ENCODE measurements at regions not wholly inside any gene's neighbourhood (a gene's known extent, or its start where the extent isn't known, plus 50 kb on each side); places are given as distances from the start of the nearest gene placed in this dataset.

GRCh38 chr11:86162239-86162638, 82.3 kb upstream of the EED start:
- peak overlapping the region; percentile 28 for H3K27ac Mint-ChIP-seq (ENCODE audit: low read depth, unreplicated experiment)
- POLR2A ChIA-PET: interaction anchor here (0.9 to 5.4 kb wide), 10 partner anchors 8 to 97 kb away, joined by 3 to 61 read pairs (median 13); partner anchors contain the start of genes EED and PICALM
- intact Hi-C loops (cut with micrococcal nuclease): no loop called here
- H3K36me3 Mint-ChIP-seq (ENCODE audit: insufficient read depth, unreplicated experiment): no peaks in the 10 kb centered on the region
- no TSS peak for BruUV-seq (replicated peaks)
- no peaks in the 10 kb centered on the region for H3K9me3 Mint-ChIP-seq (ENCODE audit: unreplicated experiment)
- H3K4me3 Mint-ChIP-seq (ENCODE audit: unreplicated experiment): no peak overlapping the region
- H3K27me3 Mint-ChIP-seq (ENCODE audit: insufficient read depth, unreplicated experiment): no peaks in the 10 kb centered on the region
- H3K4me1 Mint-ChIP-seq (ENCODE audit: insufficient read depth, unreplicated experiment): peaks cover 34% of the 10 kb centered on the region
- DNase-seq (ENCODE audit: unreplicated experiment): peak; percentile 76
- CTCF ChIA-PET: interaction anchor here (0.6 to 1.5 kb wide), 8 partner anchors 12 to 97 kb away, joined by 3 to 5 read pairs (median 3); partner anchors contain the start of gene PICALM
- no peak for TF ChIP-seq CTCF (IDR thresholded peaks at IDR 0.05; ENCODE audit: unreplicated experiment)

- ChIA-PET POLR2A (interaction anchor here (0.9 to 5.4 kb wide), 12 partner anchors 8 to 97 kb away, joined by 3 to 61 read pairs (median 10); partner anchors contain the start of genes EED and PICALM), CTCF (interaction anchor here (0.6 to 1.6 kb wide), 10 partner anchors 12 to 120 kb away, joined by 3 to 5 read pairs (median 3); partner anchors contain the start of gene PICALM)
Measured at GRCh38 chr11:86161837-86162236, 82.7 kb upstream of the EED start.

GRCh38 chr11:86161336-86161735, 83.2 kb upstream of the EED start:
- Mint-ChIP-seq H3K9me3 (ENCODE audit: unreplicated experiment) (no peaks in the 10 kb centered on the region), H3K4me1 (ENCODE audit: insufficient read depth, unreplicated experiment) (peaks cover 34% of the 10 kb centered on the region), H3K27me3 (ENCODE audit: insufficient read depth, unreplicated experiment) (no peaks in the 10 kb centered on the region), H3K27ac (ENCODE audit: low read depth, unreplicated experiment) (peak overlapping the region; percentile 28), H3K36me3 (ENCODE audit: insufficient read depth, unreplicated experiment) (no peaks in the 10 kb centered on the region), H3K4me3 (ENCODE audit: unreplicated experiment) (no peak overlapping the region)
- no TSS peak for BruUV-seq (replicated peaks)
- TF ChIP-seq CTCF (IDR thresholded peaks at IDR 0.05; ENCODE audit: unreplicated experiment): no peak
- intact Hi-C loops (cut with micrococcal nuclease): no loop called here
- ChIA-PET CTCF (interaction anchor here (0.7 to 2.0 kb wide), 7 partner anchors 8 to 119 kb away, joined by 3 to 9 read pairs (median 3); no protein-coding TSS in a partner anchor), POLR2A (interaction anchor here (0.7 to 5.4 kb wide), 11 partner anchors 8 to 96 kb away, joined by 3 to 61 read pairs (median 10); partner anchors contain the start of genes EED and PICALM)
- peak; percentile 2 for DNase-seq (ENCODE audit: unreplicated experiment)

More at GRCh38 chr11:86161837-86162236, 82.7 kb upstream of the EED start:
- H3K9me3 Mint-ChIP-seq (ENCODE audit: unreplicated experiment): no peaks in the 10 kb centered on the region
- H3K27ac Mint-ChIP-seq (ENCODE audit: low read depth, unreplicated experiment): peak overlapping the region; percentile 28
- BruUV-seq (replicated peaks): no TSS peak
- no peak for DNase-seq (ENCODE audit: unreplicated experiment)
- no peaks in the 10 kb centered on the region for H3K36me3 Mint-ChIP-seq (ENCODE audit: insufficient read depth, unreplicated experiment)
- TF ChIP-seq CTCF (IDR thresholded peaks at IDR 0.05; ENCODE audit: unreplicated experiment): no peak
- H3K4me1 Mint-ChIP-seq (ENCODE audit: insufficient read depth, unreplicated experiment): peaks cover 34% of the 10 kb centered on the region
- H3K27me3 Mint-ChIP-seq (ENCODE audit: insufficient read depth, unreplicated experiment): no peaks in the 10 kb centered on the region
- H3K4me3 Mint-ChIP-seq (ENCODE audit: unreplicated experiment): no peak overlapping the region
- intact Hi-C loops (cut with micrococcal nuclease): no loop called here

- Mint-ChIP-seq H3K9me3 (ENCODE audit: unreplicated experiment) (no peaks in the 10 kb centered on the region), H3K27ac (ENCODE audit: low read depth, unreplicated experiment) (no peak overlapping the region), H3K36me3 (ENCODE audit: insufficient read depth, unreplicated experiment) (no peaks in the 10 kb centered on the region), H3K4me1 (ENCODE audit: insufficient read depth, unreplicated experiment) (peaks cover 34% of the 10 kb centered on the region), H3K27me3 (ENCODE audit: insufficient read depth, unreplicated experiment) (no peaks in the 10 kb centered on the region), H3K4me3 (ENCODE audit: unreplicated experiment) (no peak overlapping the region)
- TF ChIP-seq CTCF (IDR thresholded peaks at IDR 0.05; ENCODE audit: unreplicated experiment): no peak
- no TSS peak for BruUV-seq (replicated peaks)
- intact Hi-C loops (cut with micrococcal nuclease): no loop called here
- ChIA-PET POLR2A (interaction anchor here (0.9 to 5.4 kb wide), 13 partner anchors 9 to 95 kb away, joined by 3 to 61 read pairs (median 9); partner anchors contain the start of genes EED and PICALM), CTCF (interaction anchor here (0.5 to 2.0 kb wide), 9 partner anchors 9 to 834 kb away, joined by 3 to 9 read pairs (median 3); no protein-coding TSS in a partner anchor)
- no peak for DNase-seq (ENCODE audit: unreplicated experiment)
Measured at GRCh38 chr11:86160541-86161149, 83.9 kb upstream of the EED start.
